HCT116 (cell line): ENCODE measurements at regions not wholly inside any gene's neighbourhood (a gene's known extent, or its start where the extent isn't known, plus 50 kb on each side); places are given as distances from the start of the nearest gene placed in this dataset.

ENCODE experiments used
- ATAC-seq: fragments of 200-7000 bp; cut with Tn5 transposase; 2 replicates; pipeline ENCODE4 v1.9.1; 2020; ENCODE audit warnings: mild to moderate bottlenecking, moderate library complexity
- BruUV-seq: library from RNA; stranded (reverse); fragments of 400-500 nt; replicated peaks from 2 replicates; lab custom pipeline; 2021; lab: Mats Ljungman, UMichigan
- CTCF ChIA-PET: fragments of 300-600 bp; sonication (Branson Sonifier 250); formaldehyde crosslinking; loops from one replicate; lab custom pipeline; 2021; ENCODE audit warnings: antibody characterized with exemption; lab: Charles Lee
- POLR2A ChIA-PET: fragments of 300-600, 350-600 bp; sonication (Branson Sonifier 250); formaldehyde crosslinking; loops from one replicate; lab custom pipeline; 2021; ENCODE audit warnings: antibody characterized with exemption; lab: Charles Lee
- RAD21 ChIA-PET, 2 experiments: fragments of 300-600 bp; sonication (Branson Sonifier 250); formaldehyde crosslinking; loops; one replicate each; lab custom pipeline; 2023; ENCODE audit warnings: low total read pairs in 2 of 2; ENCODE audit not compliant: uncharacterized antibody in 2 of 2, unreplicated experiment in 2 of 2, low non-redundant PET in 1 of 2; lab: Charles Lee
- DNase-seq: peaks from one replicate; pipeline ENCODE4 v3.0.0-alpha.2; 2010; ENCODE audit warnings: low read depth, low spot score
- H2AFZ ChIP-seq: fragments of 200-600 bp; shearing (Covaris generic), sonication (generic); 2 replicates; pipeline ENCODE4 v1.6.1; 2017; ENCODE audit warnings: low read depth, mixed run types, mixed read lengths, antibody characterized with exemption, low read length; ENCODE audit not compliant: poor library complexity, severe bottlenecking
- H3K27ac ChIP-seq: 2 replicates; pipeline ENCODE4 v1.5.1; 2012; ENCODE audit warnings: low read depth, low read length
- H3K27me3 ChIP-seq: fragments of 200-600 bp; sonication (generic); 2 replicates; pipeline ENCODE4 v1.6.1; 2016; ENCODE audit warnings: mixed run types, low read length, mixed read lengths; ENCODE audit not compliant: insufficient read depth
- H3K36me3 ChIP-seq, 2 experiments: fragments of 200-500 bp in 1 of 2; fragments of 200-600 bp in 1 of 2; sonication (Bioruptor generic) in 1 of 2; sonication (generic) in 1 of 2; 2 replicates each; pipeline versions ENCODE4 v1.5.1 to v1.6.1; 2014 to 2016; ENCODE audit warnings: low read length in 2 of 2, inconsistent platforms in 1 of 2, mixed read lengths in 1 of 2, mixed run types in 1 of 2; ENCODE audit not compliant: insufficient read depth in 2 of 2, control insufficient read depth in 1 of 2
- H3K4me1 ChIP-seq, 2 experiments: fragments of 200-600 bp in 1 of 2; sonication (generic) in 1 of 2; 2 replicates each; pipeline versions ENCODE4 v1.5.1 to v1.6.1; 2012 to 2017; ENCODE audit warnings: low read length in 2 of 2, inconsistent platforms in 1 of 2, mild to moderate bottlenecking in 1 of 2, mixed read lengths in 1 of 2, mixed run types in 1 of 2, moderate library complexity in 1 of 2; ENCODE audit not compliant: insufficient read depth in 2 of 2, control insufficient read depth in 1 of 2
- H3K4me2 ChIP-seq: fragments of 200-600 bp; sonication (generic); 2 replicates; pipeline ENCODE4 v1.6.1; 2017; ENCODE audit warnings: mixed run types, low read length, mixed read lengths
- H3K4me3 ChIP-seq, 2 experiments: fragments of 200-600 bp in 1 of 2; sonication (generic) in 1 of 2; replicated peaks in 1 of 2; 2 replicates each; pipeline ENCODE4 v1.5.1; 2011 to 2016; ENCODE audit warnings: low read length in 2 of 2, control low read depth in 1 of 2, low read depth in 1 of 2, mild to moderate bottlenecking in 1 of 2, mixed read lengths in 1 of 2, mixed run types in 1 of 2
- H3K79me2 ChIP-seq: fragments of 200-600 bp; sonication (generic); 2 replicates; pipeline ENCODE4 v1.6.1; 2017; ENCODE audit warnings: mild to moderate bottlenecking, mixed run types, low read length, moderate library complexity, mixed read lengths; ENCODE audit not compliant: insufficient read depth
- H3K9ac ChIP-seq: fragments of 200-600 bp; sonication (generic); 2 replicates; pipeline ENCODE4 v1.6.1; 2016; ENCODE audit warnings: low read length, mixed read lengths
- H3K9me2 ChIP-seq: fragments of 200-600 bp; sonication (generic), shearing (Covaris generic); 2 replicates; pipeline ENCODE4 v1.6.1; 2017; ENCODE audit warnings: mixed run types, mild to moderate bottlenecking, moderate library complexity; ENCODE audit not compliant: insufficient read depth
- H3K9me3 ChIP-seq, 2 experiments: fragments of 200-500 bp in 1 of 2; fragments of 200-600 bp in 1 of 2; sonication (Bioruptor generic) in 1 of 2; sonication (generic) in 1 of 2; 2 replicates each; pipeline ENCODE4 v1.6.1; 2014 to 2017; ENCODE audit warnings: low read length in 2 of 2, mixed read lengths in 2 of 2, inconsistent platforms in 1 of 2, low read depth in 1 of 2, mild to moderate bottlenecking in 1 of 2, mixed run types in 1 of 2, moderate library complexity in 1 of 2; ENCODE audit not compliant: control insufficient read depth in 1 of 2, insufficient read depth in 1 of 2
- H4K20me1 ChIP-seq: fragments of 200-600 bp; sonication (generic), shearing (Covaris generic); 2 replicates; pipeline ENCODE4 v1.6.1; 2017; ENCODE audit warnings: mixed run types, mild to moderate bottlenecking, moderate library complexity; ENCODE audit not compliant: insufficient read depth
- ATF3 ChIP-seq: IDR thresholded peaks from 2 replicates; pipeline ENCODE4 v1.6.1; 2012
- CBX3 ChIP-seq: IDR thresholded peaks from 2 replicates; pipeline ENCODE4 v1.6.1; 2012; ENCODE audit warnings: low read depth
- EGR1 ChIP-seq: IDR thresholded peaks from 2 replicates; pipeline ENCODE4 v1.6.1; 2012; ENCODE audit warnings: low read depth
- ELF1 ChIP-seq: IDR thresholded peaks from 2 replicates; pipeline ENCODE4 v1.6.1; 2012; ENCODE audit warnings: low read depth, borderline replicate concordance
- EZH2 ChIP-seq: fragments of 200-600 bp; sonication (generic); IDR thresholded peaks from 2 replicates; pipeline ENCODE4 v1.6.1; 2017; ENCODE audit warnings: antibody characterized with exemption, mixed run types
- FOSL1 ChIP-seq: IDR thresholded peaks from 2 replicates; pipeline ENCODE4 v1.6.1; 2012; ENCODE audit warnings: low read depth
- JUND ChIP-seq: IDR thresholded peaks from 2 replicates; pipeline ENCODE4 v1.6.1; 2012
- MAX ChIP-seq: IDR thresholded peaks from 2 replicates; pipeline ENCODE4 v1.6.1; 2012
- POLR2A ChIP-seq: IDR thresholded peaks from 2 replicates; pipeline ENCODE4 v1.7.0; 2011; ENCODE audit warnings: borderline replicate concordance; ENCODE audit not compliant: insufficient read depth, insufficient read length; ENCODE audit errors: extremely low read depth
- SIN3A ChIP-seq: IDR thresholded peaks from 2 replicates; pipeline ENCODE4 v1.6.1; 2012; ENCODE audit warnings: low read depth
- SRF ChIP-seq: IDR thresholded peaks from 2 replicates; pipeline ENCODE4 v1.6.1; 2012; ENCODE audit warnings: low read depth
- TCF7L2 ChIP-seq: IDR thresholded peaks from 2 replicates; pipeline ENCODE4 v1.7.0; 2011; ENCODE audit warnings: borderline replicate concordance, inconsistent platforms; ENCODE audit not compliant: insufficient read depth, insufficient read length; ENCODE audit errors: extremely low read depth
- YY1 ChIP-seq: IDR thresholded peaks from 2 replicates; pipeline ENCODE4 v1.6.1; 2011; ENCODE audit warnings: low read length, low read depth, moderate library complexity, mild to moderate bottlenecking; ENCODE audit not compliant: insufficient replicate concordance; ENCODE audit errors: extremely low read depth
- ZFX ChIP-seq: fragments of 450-650 bp; IDR thresholded peaks from 2 replicates; pipeline ENCODE4 v1.6.1; 2017
- ZNF274 ChIP-seq: fragments of 200-500 bp; sonication (Bioruptor generic); IDR thresholded peaks from 2 replicates; pipeline ENCODE4 v1.6.1; 2014; ENCODE audit warnings: mild to moderate bottlenecking, low read depth, low read length, inconsistent platforms
- intact Hi-C: fragments of 100-400 bp; cut with micrococcal nuclease; formaldehyde crosslinking; loops from 2 replicates; pipeline ENCODE4 v1.10.0; 2022
- TF ChIP-seq, protein P1 (sequence below), 3 experiments: fragments of 200-600 bp in 1 of 3; sonication (generic) in 1 of 3; IDR thresholded peaks in 2 of 3; conservative IDR thresholded peaks in 1 of 3; 2 replicates each; pipeline ENCODE4 v1.5.1; 2012 to 2017; ENCODE audit warnings: low read depth in 2 of 3, low read length in 2 of 3, antibody characterized with exemption in 1 of 3, borderline replicate concordance in 1 of 3, control low read depth in 1 of 3, mild to moderate bottlenecking in 1 of 3, mixed read lengths in 1 of 3, mixed run types in 1 of 3, moderate library complexity in 1 of 3; ENCODE audit not compliant: insufficient read depth in 1 of 3

- no peaks in the 10 kb centered on the region for H3K9me2 ChIP-seq
- no peaks in the 10 kb centered on the region for H4K20me1 ChIP-seq
- no peak overlapping the region for H2AFZ ChIP-seq
- intact Hi-C loops: no loop called here
- RAD21 ChIA-PET: no interaction called here
- TF ChIP-seq POLR2A (no peak), ZFX (no peak), TCF7L2 (no peak), MAX (no peak), ZNF274 (no peak), FOSL1 (no peak), ATF3 (no peak), ELF1 (no peak), YY1 (no peak), EGR1 (no peak), SIN3A (no peak), JUND (no peak), SRF (no peak), EZH2 (no peak), CBX3 (no peak)
- TF ChIP-seq, protein P1, sequence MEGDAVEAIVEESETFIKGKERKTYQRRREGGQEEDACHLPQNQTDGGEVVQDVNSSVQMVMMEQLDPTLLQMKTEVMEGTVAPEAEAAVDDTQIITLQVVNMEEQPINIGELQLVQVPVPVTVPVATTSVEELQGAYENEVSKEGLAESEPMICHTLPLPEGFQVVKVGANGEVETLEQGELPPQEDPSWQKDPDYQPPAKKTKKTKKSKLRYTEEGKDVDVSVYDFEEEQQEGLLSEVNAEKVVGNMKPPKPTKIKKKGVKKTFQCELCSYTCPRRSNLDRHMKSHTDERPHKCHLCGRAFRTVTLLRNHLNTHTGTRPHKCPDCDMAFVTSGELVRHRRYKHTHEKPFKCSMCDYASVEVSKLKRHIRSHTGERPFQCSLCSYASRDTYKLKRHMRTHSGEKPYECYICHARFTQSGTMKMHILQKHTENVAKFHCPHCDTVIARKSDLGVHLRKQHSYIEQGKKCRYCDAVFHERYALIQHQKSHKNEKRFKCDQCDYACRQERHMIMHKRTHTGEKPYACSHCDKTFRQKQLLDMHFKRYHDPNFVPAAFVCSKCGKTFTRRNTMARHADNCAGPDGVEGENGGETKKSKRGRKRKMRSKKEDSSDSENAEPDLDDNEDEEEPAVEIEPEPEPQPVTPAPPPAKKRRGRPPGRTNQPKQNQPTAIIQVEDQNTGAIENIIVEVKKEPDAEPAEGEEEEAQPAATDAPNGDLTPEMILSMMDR (IDR thresholded peaks at IDR 0.05 in 2 of 3, conservative IDR thresholded peaks at IDR 0.05 in 1 of 3; ENCODE audit: borderline replicate concordance in 1 of 3, insufficient read depth in 1 of 3, low read depth in 2 of 3, low read length in 2 of 3): no peak
- TF ChIP-seq, all 23 proteins: peak for 0
- no peak overlapping the region for H3K4me2 ChIP-seq
- no peak overlapping the region for H3K4me3 ChIP-seq
- H3K27me3 ChIP-seq: peaks cover 10% of the 10 kb centered on the region; the same call in 1 of the 2 replicates
- H3K79me2 ChIP-seq: no peaks in the 10 kb centered on the region
- no peak overlapping the region for H3K9ac ChIP-seq
- ChIA-PET POLR2A (no interaction called here), CTCF (no interaction called here)
- BruUV-seq: no TSS peak
- no peaks in the 10 kb centered on the region for H3K9me3 ChIP-seq
- no peaks in the 10 kb centered on the region for H3K4me1 ChIP-seq
- H3K36me3 ChIP-seq: no peaks in the 10 kb centered on the region
- DNase-seq: no peak
- H3K27ac ChIP-seq: no peak overlapping the region
- ATAC-seq: no peak
Observed at GRCh38 chr1:58923090-58923470, 139.2 kb upstream of the JUN start.
